Keratinocyte (primary cell): ENCODE measurements at regions not wholly inside any gene's neighbourhood (a gene's known extent, or its start where the extent isn't known, plus 50 kb on each side); places are given as distances from the start of the nearest gene placed in this dataset.

Experiments used
- CTCF ChIP-seq, 3 experiments: IDR thresholded peaks in 1 of 3; conservative IDR thresholded peaks in 1 of 3; optimal IDR thresholded peaks in 1 of 3; 2 replicates in 2 of 3; 3 replicates in 1 of 3; pipeline versions ENCODE3 to v1.5.1; 2011; ENCODE audit warnings: low read length in 3 of 3, mild to moderate bottlenecking in 3 of 3, moderate library complexity in 2 of 3, control low read depth in 1 of 3, inconsistent platforms in 1 of 3; ENCODE audit not compliant: insufficient read depth in 2 of 3; ENCODE audit errors: extremely low read depth in 1 of 3
- EZH2 ChIP-seq: IDR thresholded peaks from one replicate; pipeline ENCODE4 v1.6.1; 2012; ENCODE audit warnings: inconsistent platforms, mild to moderate bottlenecking, low read length, moderate library complexity

GRCh38 chr4:31085689-31086088 lies 365.5 kb downstream of the PCDH7 start:
- TF ChIP-seq CTCF (optimal IDR thresholded peaks at IDR 0.05 in 1 of 3, IDR thresholded peaks at IDR 0.05 in 1 of 3, conservative IDR thresholded peaks at IDR 0.05 in 1 of 3; ENCODE audit: extremely low read depth in 1 of 3, insufficient read depth in 2 of 3, low read length in 3 of 3) (no peak), EZH2 (no peak)
